MM.1S (cell line): ENCODE measurements at regions not wholly inside any gene's neighbourhood (a gene's known extent, or its start where the extent isn't known, plus 50 kb on each side); places are given as distances from the start of the nearest gene placed in this dataset.

Experiments
- EZH2 ChIP-seq: fragments of 300-600 bp; sonication (generic); optimal IDR thresholded peaks from 2 replicates; pipeline ENCODE3; 2017; ENCODE audit warnings: low read depth, mild to moderate bottlenecking, antibody characterized with exemption, low read length, mixed read lengths
- EZH2phosphoT487 ChIP-seq: fragments of 300-600 bp; sonication (generic); IDR thresholded peaks from 2 replicates; pipeline ENCODE4 v1.6.1; 2018; ENCODE audit warnings: antibody characterized with exemption, low read length
- TF ChIP-seq, protein P1 (sequence below): fragments of 300-600 bp; sonication (generic); IDR thresholded peaks from 2 replicates; pipeline ENCODE4 v1.5.1; 2016; ENCODE audit warnings: antibody characterized with exemption, low read length, mixed read lengths

DNA sequence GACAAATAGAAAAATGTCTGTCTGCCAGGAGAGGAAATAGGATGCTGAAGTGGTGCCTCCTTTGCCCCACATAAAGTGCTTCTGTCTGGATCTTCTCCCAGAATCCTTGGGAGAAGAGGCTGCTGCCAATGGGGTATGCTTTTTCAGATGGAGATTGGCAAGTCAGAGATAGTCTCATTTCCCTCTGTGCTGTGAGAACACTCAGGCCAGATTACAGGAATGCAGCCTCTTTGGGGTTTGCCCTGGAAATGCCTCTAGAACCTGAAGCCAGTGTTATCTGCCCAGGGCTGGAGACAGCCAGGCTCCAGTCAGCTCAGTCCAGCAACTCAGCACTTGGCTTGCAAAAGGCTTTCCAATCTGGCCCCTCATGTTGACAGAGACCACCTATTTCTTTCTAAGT, 119.1 kb upstream of the PHYHIPL start:
- TF ChIP-seq, protein P1, sequence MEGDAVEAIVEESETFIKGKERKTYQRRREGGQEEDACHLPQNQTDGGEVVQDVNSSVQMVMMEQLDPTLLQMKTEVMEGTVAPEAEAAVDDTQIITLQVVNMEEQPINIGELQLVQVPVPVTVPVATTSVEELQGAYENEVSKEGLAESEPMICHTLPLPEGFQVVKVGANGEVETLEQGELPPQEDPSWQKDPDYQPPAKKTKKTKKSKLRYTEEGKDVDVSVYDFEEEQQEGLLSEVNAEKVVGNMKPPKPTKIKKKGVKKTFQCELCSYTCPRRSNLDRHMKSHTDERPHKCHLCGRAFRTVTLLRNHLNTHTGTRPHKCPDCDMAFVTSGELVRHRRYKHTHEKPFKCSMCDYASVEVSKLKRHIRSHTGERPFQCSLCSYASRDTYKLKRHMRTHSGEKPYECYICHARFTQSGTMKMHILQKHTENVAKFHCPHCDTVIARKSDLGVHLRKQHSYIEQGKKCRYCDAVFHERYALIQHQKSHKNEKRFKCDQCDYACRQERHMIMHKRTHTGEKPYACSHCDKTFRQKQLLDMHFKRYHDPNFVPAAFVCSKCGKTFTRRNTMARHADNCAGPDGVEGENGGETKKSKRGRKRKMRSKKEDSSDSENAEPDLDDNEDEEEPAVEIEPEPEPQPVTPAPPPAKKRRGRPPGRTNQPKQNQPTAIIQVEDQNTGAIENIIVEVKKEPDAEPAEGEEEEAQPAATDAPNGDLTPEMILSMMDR: no peak
- TF ChIP-seq EZH2phosphoT487: no peak
- TF ChIP-seq EZH2: no peak
